ENCODE measurements at regions not wholly inside any gene's neighbourhood (a gene's known extent, or its start where the extent isn't known, plus 50 kb on each side); places are given as distances from the start of the nearest gene placed in this dataset.

GRCh38 chr4:66097218-66097617 lies 426.9 kb upstream of the EPHA5 start:
- no peak for TF ChIP-seq EZH2 (optimal IDR thresholded peaks at IDR 0.05; ENCODE audit: low read depth, low read length)
- no peak for TF ChIP-seq CTCF (IDR thresholded peaks at IDR 0.05; ENCODE audit: low read length)
- no peak for TF ChIP-seq EZH2phosphoT487 (IDR thresholded peaks at IDR 0.05; ENCODE audit: low read length)
- H3K27me3 ChIP-seq (replicated peaks; ENCODE audit: insufficient read depth, low read length) = no peaks in the 10 kb centered on the region
- no peak overlapping the region for H3K4me2 ChIP-seq (ENCODE audit: low read depth, low read length)
- no peaks in the 10 kb centered on the region for H3K9me3 ChIP-seq (replicated peaks; ENCODE audit: insufficient read depth, low read length)
- no peak for DNase-seq
- no peaks in the 10 kb centered on the region for H3F3A ChIP-seq (ENCODE audit: insufficient read depth, low read length)
- H2AFZ ChIP-seq (ENCODE audit: low read length) = no peak overlapping the region
- no peaks in the 10 kb centered on the region for H3K9me2 ChIP-seq (replicated peaks; ENCODE audit: insufficient read depth, low read length)
- no peaks in the 10 kb centered on the region for H3K36me3 ChIP-seq (replicated peaks; ENCODE audit: insufficient read depth, low read length)
- no peaks in the 10 kb centered on the region for H3K79me2 ChIP-seq (ENCODE audit: low read length)
- no peaks in the 10 kb centered on the region for H4K20me1 ChIP-seq (ENCODE audit: insufficient read depth, low read length)
- no peaks in the 10 kb centered on the region for H3K4me1 ChIP-seq (ENCODE audit: low read length)
- no peak overlapping the region for H3K27ac ChIP-seq (ENCODE audit: low read length)
- no peak overlapping the region for H3K4me3 ChIP-seq (ENCODE audit: low read length)
- no peak overlapping the region for H3K9ac ChIP-seq (ENCODE audit: low read length)

GRCh38 chr4:66095065-66095464 lies 424.8 kb upstream of the EPHA5 start:
- DNase-seq = no peak
- TF ChIP-seq EZH2 (optimal IDR thresholded peaks at IDR 0.05; ENCODE audit: low read depth, low read length) = no peak
- no peak for TF ChIP-seq CTCF (IDR thresholded peaks at IDR 0.05; ENCODE audit: low read length)
- TF ChIP-seq EZH2phosphoT487 (IDR thresholded peaks at IDR 0.05; ENCODE audit: low read length) = no peak
- Histone ChIP-seq H3K27ac (ENCODE audit: low read length) (no peak overlapping the region), H3K9ac (ENCODE audit: low read length) (no peak overlapping the region), H4K20me1 (ENCODE audit: insufficient read depth, low read length) (no peaks in the 10 kb centered on the region), H3K36me3 (replicated peaks; ENCODE audit: insufficient read depth, low read length) (no peaks in the 10 kb centered on the region), H3K27me3 (replicated peaks; ENCODE audit: insufficient read depth, low read length) (no peaks in the 10 kb centered on the region), H2AFZ (ENCODE audit: low read length) (no peak overlapping the region), H3K4me1 (ENCODE audit: low read length) (no peaks in the 10 kb centered on the region), H3F3A (ENCODE audit: insufficient read depth, low read length) (no peaks in the 10 kb centered on the region), H3K4me3 (ENCODE audit: low read length) (no peak overlapping the region), H3K9me2 (replicated peaks; ENCODE audit: insufficient read depth, low read length) (no peaks in the 10 kb centered on the region), H3K79me2 (ENCODE audit: low read length) (no peaks in the 10 kb centered on the region), H3K9me3 (replicated peaks; ENCODE audit: insufficient read depth, low read length) (no peaks in the 10 kb centered on the region), H3K4me2 (ENCODE audit: low read depth, low read length) (no peak overlapping the region)

GRCh38 chr4:66094070-66094469 lies 423.8 kb upstream of the EPHA5 start:
- Histone ChIP-seq H3K4me2 (ENCODE audit: low read depth, low read length) (no peak overlapping the region), H4K20me1 (ENCODE audit: insufficient read depth, low read length) (no peaks in the 10 kb centered on the region), H3K9me3 (replicated peaks; ENCODE audit: insufficient read depth, low read length) (no peaks in the 10 kb centered on the region), H3K36me3 (replicated peaks; ENCODE audit: insufficient read depth, low read length) (no peaks in the 10 kb centered on the region), H3K27ac (ENCODE audit: low read length) (no peak overlapping the region), H3K9ac (ENCODE audit: low read length) (no peak overlapping the region), H3K79me2 (ENCODE audit: low read length) (no peaks in the 10 kb centered on the region), H2AFZ (ENCODE audit: low read length) (no peak overlapping the region), H3F3A (ENCODE audit: insufficient read depth, low read length) (no peaks in the 10 kb centered on the region), H3K4me1 (ENCODE audit: low read length) (no peaks in the 10 kb centered on the region), H3K4me3 (ENCODE audit: low read length) (no peak overlapping the region), H3K9me2 (replicated peaks; ENCODE audit: insufficient read depth, low read length) (no peaks in the 10 kb centered on the region), H3K27me3 (replicated peaks; ENCODE audit: insufficient read depth, low read length) (no peaks in the 10 kb centered on the region)
- DNase-seq = no peak
- TF ChIP-seq EZH2 (optimal IDR thresholded peaks at IDR 0.05; ENCODE audit: low read depth, low read length) (no peak), CTCF (IDR thresholded peaks at IDR 0.05; ENCODE audit: low read length) (no peak), EZH2phosphoT487 (IDR thresholded peaks at IDR 0.05; ENCODE audit: low read length) (no peak)

Measured in MM.1S (cell line).